IPS DF 6.9 (cell line): ENCODE measurements at regions not wholly inside any gene's neighbourhood (a gene's known extent, or its start where the extent isn't known, plus 50 kb on each side); places are given as distances from the start of the nearest gene placed in this dataset.
A peak's percentile ranks its signal among the peaks of the same experiment; 100 is the strongest.

Source experiments
- DNase-seq: peaks from one replicate; pipeline ENCODE4 v3.0.0-alpha.2; 2013; ENCODE audit warnings: low read depth, low spot score
- H3K27ac ChIP-seq: one replicate; pipeline ENCODE4 v1.5.1; 2013; ENCODE audit warnings: low read length, control low read depth
- H3K27me3 ChIP-seq: 2 replicates; pipeline ENCODE4 v1.6.1; 2013; ENCODE audit warnings: mild to moderate bottlenecking, low read length; ENCODE audit not compliant: control insufficient read depth, insufficient read depth
- H3K36me3 ChIP-seq: 2 replicates; pipeline ENCODE4 v1.6.1; 2013; ENCODE audit warnings: low read length; ENCODE audit not compliant: control insufficient read depth, insufficient read depth
- H3K4me1 ChIP-seq: 2 replicates; pipeline ENCODE4 v1.6.1; 2013; ENCODE audit warnings: low read length; ENCODE audit not compliant: control insufficient read depth, insufficient read depth
- H3K4me3 ChIP-seq: 2 replicates; pipeline ENCODE4 v1.5.1; 2013; ENCODE audit warnings: mild to moderate bottlenecking, low read length
- H3K9me3 ChIP-seq: 2 replicates; pipeline ENCODE4 v1.6.1; 2013; ENCODE audit warnings: low read length, inconsistent platforms; ENCODE audit not compliant: control insufficient read depth, insufficient read depth
- WGBS: extraction: QIAGEN DNeasy Blood & Tissue Kit; methylation state at CpG from one replicate; pipeline ENCODE4 v1.1.7; 2013; ENCODE audit warnings: mixed read lengths, missing lambda C conversion rate; ENCODE audit not compliant: insufficient read length, insufficient coverage; 5-methylcytosine and 5-hydroxymethylcytosine counted together

- H3K4me3 ChIP-seq: no peak overlapping the region
Observed at GRCh38 chr5:175248416-175248905, 195.5 kb downstream of the DRD1 start.

GRCh38 chr5:175246889-175247520 is 197.0 kb downstream of the DRD1 start:
- H3K27ac ChIP-seq: no peak overlapping the region
- H3K4me1 ChIP-seq: no peaks in the 10 kb centered on the region
- WGBS: no CpG with 5 or more reads among the region's 4 CpGs
- no peaks in the 10 kb centered on the region for H3K36me3 ChIP-seq
- H3K9me3 ChIP-seq: no peaks in the 10 kb centered on the region
- no peaks in the 10 kb centered on the region for H3K27me3 ChIP-seq
- no peak for DNase-seq
- no peak overlapping the region for H3K4me3 ChIP-seq

More at GRCh38 chr5:175248416-175248905, 195.5 kb downstream of the DRD1 start:
- Histone ChIP-seq H3K27ac (no peak overlapping the region), H3K36me3 (no peaks in the 10 kb centered on the region), H3K4me1 (no peaks in the 10 kb centered on the region), H3K9me3 (no peaks in the 10 kb centered on the region), H3K27me3 (no peaks in the 10 kb centered on the region)
- no peak for DNase-seq
- WGBS: no CpG with 5 or more reads among the region's 6 CpGs

- H3K4me1 ChIP-seq: no peaks in the 10 kb centered on the region
- DNase-seq: no peak
- no peak overlapping the region for H3K27ac ChIP-seq
- no peak overlapping the region for H3K4me3 ChIP-seq
- no peaks in the 10 kb centered on the region for H3K36me3 ChIP-seq
- WGBS: no CpG with 5 or more reads among the region's 8 CpGs
- H3K27me3 ChIP-seq: no peaks in the 10 kb centered on the region
- H3K9me3 ChIP-seq: no peaks in the 10 kb centered on the region
Observed at GRCh38 chr5:175246242-175246888, 197.6 kb downstream of the DRD1 start.

- WGBS: no CpG with 5 or more reads among the region's 6 CpGs
- H3K27me3 ChIP-seq: no peaks in the 10 kb centered on the region
- DNase-seq: peak; percentile 5
- no peaks in the 10 kb centered on the region for H3K36me3 ChIP-seq
- H3K4me3 ChIP-seq: no peak overlapping the region
- no peak overlapping the region for H3K27ac ChIP-seq
- no peaks in the 10 kb centered on the region for H3K9me3 ChIP-seq
- H3K4me1 ChIP-seq: no peaks in the 10 kb centered on the region
Observed at GRCh38 chr5:175243441-175243840, 200.5 kb downstream of the DRD1 start.

- no peak overlapping the region for H3K4me3 ChIP-seq
- H3K27ac ChIP-seq: no peak overlapping the region
- WGBS: no CpG with 5 or more reads among the region's 5 CpGs
- H3K9me3 ChIP-seq: no peaks in the 10 kb centered on the region
- no peaks in the 10 kb centered on the region for H3K36me3 ChIP-seq
- no peak for DNase-seq
- no peaks in the 10 kb centered on the region for H3K4me1 ChIP-seq
- H3K27me3 ChIP-seq: no peaks in the 10 kb centered on the region
Observed at GRCh38 chr5:175242207-175242606, 201.8 kb downstream of the DRD1 start.

GRCh38 chr5:175238326-175238725 is 205.7 kb downstream of the DRD1 start:
- H3K27ac ChIP-seq: no peak overlapping the region
- no peaks in the 10 kb centered on the region for H3K9me3 ChIP-seq
- no peaks in the 10 kb centered on the region for H3K4me1 ChIP-seq
- WGBS: no CpG with 5 or more reads among the region's 5 CpGs
- H3K36me3 ChIP-seq: no peaks in the 10 kb centered on the region
- H3K4me3 ChIP-seq: no peak overlapping the region
- DNase-seq: no peak
- no peaks in the 10 kb centered on the region for H3K27me3 ChIP-seq

- WGBS: no CpG with 5 or more reads among the region's 6 CpGs
- no peak for DNase-seq
- no peak overlapping the region for H3K27ac ChIP-seq
Observed at GRCh38 chr5:175236176-175236575, 207.8 kb downstream of the DRD1 start.

GRCh38 chr5:175235251-175235960 is 208.6 kb downstream of the DRD1 start:
- H3K9me3 ChIP-seq: no peaks in the 10 kb centered on the region
- H3K27ac ChIP-seq: no peak overlapping the region
- no peaks in the 10 kb centered on the region for H3K4me1 ChIP-seq
- H3K4me3 ChIP-seq: no peak overlapping the region
- no peaks in the 10 kb centered on the region for H3K27me3 ChIP-seq
- no CpG with 5 or more reads among the region's 9 CpGs for WGBS
- no peaks in the 10 kb centered on the region for H3K36me3 ChIP-seq
- no peak for DNase-seq

More at GRCh38 chr5:175236176-175236575, 207.8 kb downstream of the DRD1 start:
- H3K36me3 ChIP-seq: no peaks in the 10 kb centered on the region
- no peaks in the 10 kb centered on the region for H3K4me1 ChIP-seq
- H3K27me3 ChIP-seq: no peaks in the 10 kb centered on the region
- H3K4me3 ChIP-seq: no peak overlapping the region
- no peaks in the 10 kb centered on the region for H3K9me3 ChIP-seq

- Histone ChIP-seq H3K4me3 (no peak overlapping the region), H3K36me3 (no peaks in the 10 kb centered on the region), H3K27ac (no peak overlapping the region), H3K27me3 (no peaks in the 10 kb centered on the region), H3K4me1 (no peaks in the 10 kb centered on the region), H3K9me3 (no peaks in the 10 kb centered on the region)
- no CpG with 5 or more reads among the region's 7 CpGs for WGBS
- no peak for DNase-seq
Observed at GRCh38 chr5:175230299-175230698, 213.7 kb downstream of the DRD1 start.

GRCh38 chr5:175226506-175226905 is 217.5 kb downstream of the DRD1 start:
- H3K36me3 ChIP-seq: no peaks in the 10 kb centered on the region
- peaks cover 2% of the 10 kb centered on the region; the same call in 1 of the 2 replicates for H3K4me1 ChIP-seq
- DNase-seq: no peak
- H3K27me3 ChIP-seq: no peaks in the 10 kb centered on the region
- no peaks in the 10 kb centered on the region for H3K9me3 ChIP-seq
- WGBS: no CpG with 5 or more reads among the region's 1 CpG
- no peak overlapping the region for H3K4me3 ChIP-seq
- no peak overlapping the region for H3K27ac ChIP-seq
